ENCODE measurements at regions not wholly inside any gene's neighbourhood (a gene's known extent, or its start where the extent isn't known, plus 50 kb on each side); places are given as distances from the start of the nearest gene placed in this dataset.
A peak's percentile ranks its signal among the peaks of the same experiment; 100 is the strongest.

DNA sequence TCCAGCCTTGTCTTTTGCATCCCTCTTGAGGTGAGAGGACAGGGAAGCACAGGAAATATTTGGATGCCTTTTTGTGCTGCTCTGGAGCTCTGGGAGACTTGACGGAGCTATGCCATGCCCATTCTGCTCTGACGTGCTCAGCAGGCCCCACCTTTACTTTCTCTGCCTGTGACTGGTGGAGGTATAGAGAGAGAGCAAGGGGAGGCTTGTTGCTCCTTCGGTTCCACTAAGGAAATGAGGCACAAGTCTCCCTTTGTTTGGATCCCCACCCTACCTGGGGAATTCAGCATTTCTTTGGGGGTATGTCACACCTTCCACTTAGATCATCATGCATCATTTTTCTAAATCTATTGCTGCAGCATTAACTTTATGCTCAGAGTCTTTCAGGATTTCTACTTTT is 121.8 kb upstream of the CNTLN start:
- H3K9me3 Mint-ChIP-seq (ENCODE audit: low read depth, unreplicated experiment): no peaks in the 10 kb centered on the region
- TF ChIP-seq, protein P1, sequence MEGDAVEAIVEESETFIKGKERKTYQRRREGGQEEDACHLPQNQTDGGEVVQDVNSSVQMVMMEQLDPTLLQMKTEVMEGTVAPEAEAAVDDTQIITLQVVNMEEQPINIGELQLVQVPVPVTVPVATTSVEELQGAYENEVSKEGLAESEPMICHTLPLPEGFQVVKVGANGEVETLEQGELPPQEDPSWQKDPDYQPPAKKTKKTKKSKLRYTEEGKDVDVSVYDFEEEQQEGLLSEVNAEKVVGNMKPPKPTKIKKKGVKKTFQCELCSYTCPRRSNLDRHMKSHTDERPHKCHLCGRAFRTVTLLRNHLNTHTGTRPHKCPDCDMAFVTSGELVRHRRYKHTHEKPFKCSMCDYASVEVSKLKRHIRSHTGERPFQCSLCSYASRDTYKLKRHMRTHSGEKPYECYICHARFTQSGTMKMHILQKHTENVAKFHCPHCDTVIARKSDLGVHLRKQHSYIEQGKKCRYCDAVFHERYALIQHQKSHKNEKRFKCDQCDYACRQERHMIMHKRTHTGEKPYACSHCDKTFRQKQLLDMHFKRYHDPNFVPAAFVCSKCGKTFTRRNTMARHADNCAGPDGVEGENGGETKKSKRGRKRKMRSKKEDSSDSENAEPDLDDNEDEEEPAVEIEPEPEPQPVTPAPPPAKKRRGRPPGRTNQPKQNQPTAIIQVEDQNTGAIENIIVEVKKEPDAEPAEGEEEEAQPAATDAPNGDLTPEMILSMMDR (IDR thresholded peaks at IDR 0.05; ENCODE audit: unreplicated experiment): no peak
- intact Hi-C loops (cut with micrococcal nuclease; ENCODE audit: unreplicated experiment): no loop called here
- H3K4me1 Mint-ChIP-seq (ENCODE audit: low read depth, unreplicated experiment): no peaks in the 10 kb centered on the region
- H3K27ac Mint-ChIP-seq (ENCODE audit: unreplicated experiment): no peak overlapping the region
- H3K36me3 Mint-ChIP-seq (ENCODE audit: insufficient read depth, unreplicated experiment): no peaks in the 10 kb centered on the region
- no peak overlapping the region for H3K4me3 Mint-ChIP-seq (ENCODE audit: low read depth, unreplicated experiment)
- H3K27me3 Mint-ChIP-seq (ENCODE audit: unreplicated experiment): no peaks in the 10 kb centered on the region
- DNase-seq: no peak
- BruUV-seq (replicated peaks): no TSS peak
- CTCF ChIA-PET: no interaction called here

DNA sequence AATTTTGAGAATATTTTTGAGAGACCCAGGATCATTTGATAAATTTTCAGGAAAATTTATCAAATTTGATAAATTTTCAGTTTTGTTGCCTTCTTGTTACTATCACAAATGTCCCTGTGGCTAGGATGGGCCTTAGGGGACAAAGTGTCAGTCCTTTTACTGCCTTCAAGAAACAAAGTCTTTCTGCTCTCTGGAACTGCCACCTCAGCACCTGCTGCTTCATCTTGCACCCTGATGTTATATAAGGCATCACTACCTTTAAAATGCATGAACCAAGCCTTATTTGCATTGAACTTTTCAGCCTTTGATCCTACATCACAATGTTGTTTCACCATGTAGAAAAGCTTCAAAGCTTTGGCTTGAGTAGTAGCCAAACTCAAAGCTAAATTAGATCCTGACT is 123.0 kb upstream of the CNTLN start:
- CTCF ChIA-PET: no interaction called here
- Mint-ChIP-seq H3K27me3 (ENCODE audit: unreplicated experiment) (no peaks in the 10 kb centered on the region), H3K4me3 (ENCODE audit: low read depth, unreplicated experiment) (no peak overlapping the region), H3K27ac (ENCODE audit: unreplicated experiment) (no peak overlapping the region), H3K4me1 (ENCODE audit: low read depth, unreplicated experiment) (no peaks in the 10 kb centered on the region), H3K9me3 (ENCODE audit: low read depth, unreplicated experiment) (no peaks in the 10 kb centered on the region), H3K36me3 (ENCODE audit: insufficient read depth, unreplicated experiment) (no peaks in the 10 kb centered on the region)
- no TSS peak for BruUV-seq (replicated peaks)
- no peak for DNase-seq
- TF ChIP-seq, protein P1 (IDR thresholded peaks at IDR 0.05; ENCODE audit: unreplicated experiment): no peak
- intact Hi-C loops (cut with micrococcal nuclease; ENCODE audit: unreplicated experiment): no loop called here

DNA sequence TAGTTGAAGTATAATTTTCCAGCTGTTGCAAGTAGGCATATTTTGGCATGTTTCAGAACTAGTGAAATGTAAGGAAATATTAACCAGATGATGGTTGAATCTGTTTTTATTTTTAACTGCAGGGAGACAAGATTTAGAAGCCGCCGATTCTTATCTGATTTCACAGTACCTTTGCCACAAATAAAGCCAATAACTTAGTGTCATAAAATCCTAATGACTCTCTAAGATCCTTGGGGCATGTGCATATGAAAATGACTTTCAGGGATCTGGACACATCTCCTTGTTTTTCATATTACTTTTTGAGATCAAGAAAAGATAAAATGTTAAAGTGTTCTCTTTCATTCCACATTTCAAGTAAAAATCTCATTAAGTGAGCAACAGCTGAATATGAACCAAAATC is 125.8 kb upstream of the CNTLN start:
- Mint-ChIP-seq H3K36me3 (ENCODE audit: insufficient read depth, unreplicated experiment) (no peaks in the 10 kb centered on the region), H3K27ac (ENCODE audit: unreplicated experiment) (no peak overlapping the region), H3K9me3 (ENCODE audit: low read depth, unreplicated experiment) (no peaks in the 10 kb centered on the region), H3K4me3 (ENCODE audit: low read depth, unreplicated experiment) (no peak overlapping the region), H3K27me3 (ENCODE audit: unreplicated experiment) (no peaks in the 10 kb centered on the region), H3K4me1 (ENCODE audit: low read depth, unreplicated experiment) (peaks cover 10% of the 10 kb centered on the region)
- intact Hi-C loops (cut with micrococcal nuclease; ENCODE audit: unreplicated experiment): no loop called here
- TF ChIP-seq, protein P1 (IDR thresholded peaks at IDR 0.05; ENCODE audit: unreplicated experiment): no peak
- CTCF ChIA-PET: no interaction called here
- no peak for DNase-seq
- BruUV-seq (replicated peaks): no TSS peak

DNA sequence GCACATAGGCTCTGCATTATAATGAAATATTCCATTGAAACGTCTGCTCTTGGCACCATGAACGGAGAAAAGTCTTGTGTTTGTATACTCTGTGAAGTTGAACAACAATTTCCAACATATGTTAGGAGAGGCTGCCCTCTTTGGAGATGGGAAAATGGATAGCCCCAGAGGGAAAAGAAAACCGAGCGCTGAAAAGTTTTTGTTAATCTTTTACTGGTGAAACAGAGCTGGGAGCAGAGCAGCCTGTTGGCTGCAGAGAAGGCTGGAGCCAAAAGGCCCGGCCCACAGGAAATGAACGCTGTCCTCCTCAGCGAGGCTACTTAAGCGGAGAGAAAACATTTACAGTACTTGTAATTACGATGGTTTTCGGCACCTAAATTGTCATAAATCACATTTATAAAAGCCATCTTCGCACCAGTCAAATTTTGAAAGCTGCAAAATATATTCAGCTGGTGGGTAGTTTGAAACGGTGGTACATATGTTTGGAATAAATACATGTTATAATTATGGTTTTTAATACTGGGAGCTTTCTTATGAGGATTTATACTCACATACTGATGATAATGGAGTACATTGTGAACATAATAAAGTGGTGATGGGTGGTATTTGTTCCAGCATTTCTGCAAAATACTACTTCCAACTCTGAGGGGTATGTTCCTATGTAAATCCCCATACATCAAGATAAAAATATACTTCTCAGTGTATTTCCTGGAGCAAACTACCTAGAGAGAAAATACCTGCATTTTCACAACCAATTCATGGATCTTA is 129.6 kb upstream of the CNTLN start:
- no TSS peak for BruUV-seq (replicated peaks)
- H3K27me3 Mint-ChIP-seq (ENCODE audit: unreplicated experiment): no peaks in the 10 kb centered on the region
- CTCF ChIA-PET: interaction anchor here (0.6 to 0.7 kb wide), 2 partner anchors 38 to 512 kb away, joined by 3 to 8 read pairs; no protein-coding TSS in a partner anchor
- TF ChIP-seq, protein P1 (IDR thresholded peaks at IDR 0.05; ENCODE audit: unreplicated experiment): no peak
- H3K4me1 Mint-ChIP-seq (ENCODE audit: low read depth, unreplicated experiment): peaks cover 10% of the 10 kb centered on the region
- peak overlapping the region; percentile 47 for H3K27ac Mint-ChIP-seq (ENCODE audit: unreplicated experiment)
- H3K4me3 Mint-ChIP-seq (ENCODE audit: low read depth, unreplicated experiment): peak overlapping the region; percentile 49
- DNase-seq: peak; percentile 38
- no peaks in the 10 kb centered on the region for H3K9me3 Mint-ChIP-seq (ENCODE audit: low read depth, unreplicated experiment)
- no peaks in the 10 kb centered on the region for H3K36me3 Mint-ChIP-seq (ENCODE audit: insufficient read depth, unreplicated experiment)
- intact Hi-C loops (cut with micrococcal nuclease; ENCODE audit: unreplicated experiment): no loop called here

All from Calu3 (cell line).